ENCODE measurements at regions not wholly inside any gene's neighbourhood (a gene's known extent, or its start where the extent isn't known, plus 50 kb on each side); places are given as distances from the start of the nearest gene placed in this dataset.
"Not testable (repeated sequence)": the region's sequence is repeated elsewhere in the genome, so short reads cannot be mapped to it uniquely, and the experiment has no call there.

DNA sequence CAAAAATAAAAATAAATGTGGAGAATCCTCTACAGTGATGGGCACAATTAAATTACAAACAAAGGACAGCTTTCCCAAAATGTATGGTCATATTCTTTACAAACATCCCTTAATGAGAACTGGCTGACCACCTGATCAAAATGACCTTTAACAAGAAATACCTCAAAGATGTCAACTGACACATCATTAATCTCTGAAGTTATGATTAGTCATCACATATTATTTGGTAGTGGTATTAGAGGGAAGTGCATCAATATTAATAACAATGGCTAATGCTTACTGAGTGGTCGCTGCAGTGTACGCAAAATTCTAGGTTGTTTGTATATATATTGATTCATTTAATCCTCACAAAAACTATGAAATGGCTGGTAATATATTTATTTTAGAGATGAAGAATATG is 340.6 kb downstream of the GJA1 start:
- no peak for DNase-seq

DNA sequence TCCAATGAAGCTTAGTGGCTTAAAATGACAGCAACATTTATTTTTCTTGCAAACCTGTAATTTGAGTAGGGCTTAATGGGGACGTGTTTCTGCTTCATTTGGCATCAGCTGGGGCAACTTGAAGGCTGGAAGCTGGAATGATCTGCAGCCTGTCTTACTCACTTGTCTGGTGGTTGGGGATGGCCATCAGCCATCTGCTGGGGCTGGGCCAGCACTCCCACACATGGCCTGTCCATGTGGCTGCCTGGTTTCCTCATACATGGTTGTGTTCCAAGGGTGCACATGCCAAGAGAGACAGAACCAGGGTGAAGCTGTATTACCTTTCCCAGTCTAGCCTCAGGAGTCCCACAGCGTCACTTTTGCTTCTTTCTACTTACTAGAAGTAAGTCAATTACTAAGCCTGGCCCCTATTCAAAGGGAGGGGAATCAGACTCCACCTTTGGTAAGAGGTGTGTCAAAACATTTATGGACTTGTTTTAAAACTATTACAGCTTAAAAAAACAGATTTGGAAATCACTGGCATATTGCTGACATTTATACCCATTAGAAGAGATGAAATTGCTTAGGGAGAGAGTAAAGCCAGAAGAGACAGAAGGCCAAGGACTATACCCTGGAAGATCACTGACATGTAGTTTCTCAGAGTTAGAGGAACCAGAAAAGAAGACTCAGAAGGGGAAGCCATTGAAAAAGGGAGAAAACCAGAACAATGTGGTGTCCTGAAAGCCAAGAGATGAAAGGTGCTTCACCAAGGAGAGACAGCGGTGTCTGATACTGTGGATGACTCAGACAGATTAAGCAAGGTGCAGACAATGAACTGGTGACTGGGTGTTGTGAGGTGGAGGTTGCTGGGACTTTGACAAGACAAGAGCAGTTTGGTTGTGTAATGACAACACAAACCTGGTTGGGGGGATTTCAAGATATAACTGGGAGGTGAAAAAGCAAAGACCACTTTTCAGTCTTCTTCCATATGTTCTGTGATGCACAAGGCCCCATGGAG is 345.2 kb downstream of the GJA1 start:
- no peak for DNase-seq

DNA sequence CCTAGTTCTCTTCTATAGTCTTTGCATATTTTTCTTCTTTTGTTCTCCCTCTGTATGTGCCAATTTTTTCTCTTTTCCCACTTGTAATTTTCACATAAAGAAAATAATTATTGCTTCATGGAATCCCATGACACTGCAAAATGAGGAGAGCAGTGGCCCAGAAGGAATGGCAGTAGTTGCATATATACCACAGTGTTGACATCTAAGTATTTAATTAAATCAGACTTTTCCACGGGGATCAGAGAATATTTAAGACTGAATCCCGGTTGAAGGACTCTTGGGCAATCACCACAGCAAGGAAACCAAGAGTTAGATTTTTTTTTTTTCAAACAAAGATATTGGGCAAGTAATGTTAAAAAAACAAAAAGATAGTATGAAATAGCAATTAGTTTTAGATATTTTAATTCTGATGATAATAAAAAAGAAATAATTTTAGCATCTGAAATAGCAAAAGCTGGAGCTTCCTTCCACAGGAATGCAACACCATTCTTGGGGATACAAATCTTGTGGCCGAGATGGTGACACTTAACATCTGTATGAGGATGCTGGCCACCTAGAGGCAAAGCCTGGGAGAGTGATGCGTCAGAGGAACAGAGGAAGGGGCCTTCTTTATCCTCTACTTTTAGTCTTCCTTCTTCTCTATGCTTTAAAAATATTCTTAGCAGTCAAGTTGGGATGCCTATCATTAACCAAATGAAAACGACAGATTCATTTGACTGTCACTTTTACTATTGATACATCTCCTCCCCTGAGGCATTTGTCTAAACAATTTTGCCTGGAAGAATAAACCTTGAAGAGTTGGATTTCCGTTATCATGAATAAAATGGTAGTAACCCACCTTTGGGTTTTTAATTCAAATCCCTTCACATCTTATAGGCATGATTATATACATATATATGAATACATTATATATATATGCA is 356.2 kb downstream of the GJA1 start:
- DNase-seq: no peak

DNA sequence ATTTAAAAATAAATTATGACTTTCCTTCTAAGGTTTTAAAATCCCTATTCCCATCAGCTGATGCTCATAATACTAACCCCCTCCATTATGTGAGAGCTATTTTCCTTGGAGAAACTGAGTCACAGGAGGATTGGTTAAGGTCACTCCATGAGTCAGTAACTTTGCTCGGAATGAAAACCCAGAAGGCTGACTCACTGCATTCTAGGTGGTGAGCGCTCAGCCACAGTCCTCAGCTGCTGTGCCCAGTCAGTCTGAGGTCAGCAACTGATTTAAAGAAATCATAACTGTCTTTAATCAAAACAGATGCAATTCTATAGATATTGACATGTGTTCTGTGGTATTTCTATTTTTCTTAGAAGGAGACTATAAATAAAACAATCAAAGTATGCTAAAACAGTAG is 359.2 kb downstream of the GJA1 start:
- DNase-seq: no peak

- DNase-seq: not testable (repeated sequence)
These were observed 362.2 kb downstream of the GJA1 start for GRCh38 chr6:121797598-121797997.

DNA sequence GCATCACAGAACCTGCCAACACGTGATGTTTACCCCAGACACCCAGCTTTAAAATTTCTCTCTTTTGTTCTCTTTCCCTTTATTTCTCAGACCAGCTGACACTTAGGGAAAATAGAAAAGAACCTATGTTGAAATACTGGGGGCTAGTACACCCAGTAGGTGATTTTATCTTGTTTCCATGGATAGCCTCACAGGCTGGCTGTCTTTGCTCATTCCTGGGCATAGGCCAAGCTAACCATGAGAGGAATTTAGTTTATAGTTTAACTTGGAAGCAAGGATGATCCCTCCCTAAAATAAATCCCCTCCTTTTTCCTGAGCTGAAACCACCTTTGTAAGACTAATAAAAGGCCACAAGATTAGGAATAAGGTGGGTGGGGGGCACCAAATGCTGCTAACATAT is 362.7 kb downstream of the GJA1 start:
- DNase-seq: not testable (repeated sequence)

DNA sequence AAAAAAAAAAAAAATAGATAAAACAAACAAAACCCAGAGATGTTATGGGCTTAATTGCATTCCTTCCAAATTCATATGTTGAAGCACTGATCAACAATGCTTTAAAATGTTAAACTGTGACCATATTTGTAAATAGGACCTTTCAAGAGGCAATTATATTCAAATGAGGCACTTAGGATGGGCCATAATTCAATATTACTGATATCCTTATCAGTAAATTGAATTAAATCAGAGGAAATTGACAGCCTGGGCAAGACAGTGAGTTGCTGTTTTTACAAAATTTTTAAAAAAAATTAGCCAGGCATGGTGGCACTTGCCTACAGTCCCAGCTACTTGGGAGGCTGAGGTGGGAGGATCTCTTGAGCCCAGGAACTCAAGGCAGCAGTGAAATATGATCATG is 364.1 kb downstream of the GJA1 start:
- no peak for DNase-seq

- no peak for DNase-seq
These were observed 364.6 kb downstream of the GJA1 start for GRCh38 chr6:121800047-121800446.

DNA sequence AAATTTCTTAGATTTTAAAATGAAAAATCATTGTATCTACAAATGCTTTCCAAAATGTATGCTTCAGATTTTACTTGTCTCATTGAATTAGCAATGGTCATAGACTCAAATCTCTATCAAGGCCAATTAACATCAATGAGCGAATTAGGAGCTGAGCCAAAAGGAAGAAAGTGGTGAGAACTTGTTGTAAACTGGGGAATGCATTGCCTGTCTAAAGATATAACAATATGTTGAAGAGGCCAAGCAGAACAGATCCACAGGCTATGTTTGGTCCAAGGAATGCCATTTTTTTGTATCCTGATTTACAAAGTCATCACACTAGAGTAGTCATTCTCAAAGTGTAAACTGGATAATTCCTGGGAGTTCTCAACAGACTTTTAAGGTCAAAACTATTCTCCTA is 370.7 kb downstream of the GJA1 start:
- DNase-seq: no peak

DNA sequence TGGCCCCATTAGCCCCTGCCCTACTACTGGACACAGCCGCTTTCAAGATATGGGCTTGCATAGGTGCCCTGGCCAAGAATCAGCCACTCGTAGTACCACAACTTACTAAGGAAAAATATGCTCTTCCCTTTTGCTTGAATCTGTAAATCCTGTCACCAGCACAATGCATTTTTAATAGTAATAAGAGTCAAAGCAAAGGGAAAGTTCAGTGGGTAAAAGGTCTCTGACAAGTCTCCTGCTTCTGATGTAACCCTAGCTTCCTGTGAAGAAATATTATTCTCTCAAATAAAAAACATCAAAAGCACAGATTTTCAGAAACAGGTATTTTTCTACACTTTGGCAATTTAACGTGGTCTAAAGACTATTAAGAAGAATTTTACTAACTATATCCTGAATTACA is 373.8 kb downstream of the GJA1 start:
- no peak for DNase-seq

DNA sequence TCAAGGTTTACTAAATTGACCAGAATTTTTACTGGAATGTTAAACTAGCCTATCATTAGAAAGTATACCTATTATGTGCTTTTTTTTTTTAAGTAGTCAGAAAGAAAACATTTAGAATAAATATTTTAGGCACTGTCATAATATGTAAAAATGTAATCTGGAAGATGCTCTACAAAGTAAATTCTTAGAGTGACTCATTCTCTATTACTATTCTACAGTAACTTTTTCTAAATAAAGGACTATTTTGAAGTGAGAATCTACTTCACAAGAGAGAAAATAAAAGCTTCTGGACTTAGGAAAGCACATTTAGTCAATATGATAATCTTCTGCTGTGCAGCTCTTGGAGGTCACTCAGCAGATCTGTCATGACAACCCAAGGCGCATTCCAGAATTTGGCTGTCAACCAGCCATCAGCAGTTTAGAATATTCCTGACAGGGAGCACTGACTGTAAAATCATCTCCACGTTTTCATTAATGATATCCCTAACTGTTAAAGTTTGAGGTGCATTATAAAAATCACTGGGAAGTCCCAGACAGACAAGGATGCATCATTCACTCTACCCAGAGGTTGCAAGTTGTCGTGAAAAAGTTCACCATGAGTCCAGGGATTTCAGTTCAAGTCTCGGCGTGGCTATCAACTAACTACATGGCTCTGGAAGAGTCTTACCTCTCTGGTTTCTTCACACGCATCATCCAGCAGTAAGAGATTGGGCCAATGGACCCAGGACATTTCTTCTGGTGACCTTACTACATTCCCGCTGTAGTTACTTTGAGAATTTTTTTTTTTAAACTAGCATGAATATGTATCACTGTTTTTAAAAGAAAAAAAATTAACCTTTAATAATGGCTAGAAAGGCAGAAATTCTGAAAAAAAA is 374.9 kb downstream of the GJA1 start:
- DNase-seq: no peak

- no peak for DNase-seq
These were observed 375.7 kb downstream of the GJA1 start for GRCh38 chr6:121811106-121811505.

GRCh38 chr6:121816361-121816760 is 380.9 kb downstream of the GJA1 start:
- DNase-seq: no peak

DNA sequence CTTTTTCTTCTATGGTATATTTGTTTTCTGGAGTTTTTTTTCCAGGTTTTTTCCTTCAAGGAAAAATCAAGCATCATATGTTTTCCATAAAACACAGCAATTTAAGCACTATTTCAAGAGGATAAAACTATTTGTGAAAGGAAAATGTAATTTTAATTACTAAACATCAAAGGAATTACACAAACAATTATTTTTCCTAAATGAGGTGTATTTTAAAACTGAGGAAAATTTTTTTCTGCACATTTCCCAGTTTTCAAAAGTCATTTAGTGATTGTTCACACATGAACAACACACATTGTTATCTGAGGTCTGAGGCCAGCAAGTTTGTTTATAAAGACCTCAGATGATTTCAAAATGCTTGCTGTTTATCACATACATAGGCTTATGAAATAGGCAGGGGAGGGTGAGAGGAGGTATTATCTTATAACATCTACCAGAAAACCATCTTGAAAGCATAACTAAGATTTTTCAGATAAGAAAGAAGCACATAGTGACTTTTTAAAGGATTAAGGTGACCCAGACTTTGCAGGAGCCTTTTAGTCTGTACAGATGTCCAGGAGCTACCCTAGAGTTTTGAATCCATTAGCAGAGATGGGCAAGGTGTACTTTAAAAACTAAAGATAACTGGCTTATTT is 381.6 kb downstream of the GJA1 start:
- DNase-seq: no peak

DNA sequence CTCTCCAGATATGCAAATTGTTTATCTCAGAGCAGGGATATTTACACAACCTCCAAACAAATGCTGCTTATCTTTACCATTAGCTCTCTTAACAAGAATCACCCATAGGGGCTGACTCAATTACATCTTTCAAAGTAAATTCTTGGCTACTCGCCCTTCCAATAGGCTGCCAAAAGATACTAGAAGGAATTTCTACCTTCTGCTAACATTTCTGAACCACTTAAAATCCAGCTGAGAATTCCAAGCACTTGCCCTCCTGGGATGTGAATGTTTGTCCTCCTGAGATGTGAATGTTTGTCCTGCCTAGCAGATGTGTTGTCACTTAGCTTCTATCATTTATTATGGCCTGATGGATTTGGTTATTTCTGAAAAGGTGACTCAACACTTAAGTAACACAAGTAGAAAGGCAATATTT is 388.0 kb downstream of the GJA1 start:
- no peak for DNase-seq

GRCh38 chr6:121826156-121826810 is 390.8 kb downstream of the GJA1 start:
- DNase-seq: no peak

DNA sequence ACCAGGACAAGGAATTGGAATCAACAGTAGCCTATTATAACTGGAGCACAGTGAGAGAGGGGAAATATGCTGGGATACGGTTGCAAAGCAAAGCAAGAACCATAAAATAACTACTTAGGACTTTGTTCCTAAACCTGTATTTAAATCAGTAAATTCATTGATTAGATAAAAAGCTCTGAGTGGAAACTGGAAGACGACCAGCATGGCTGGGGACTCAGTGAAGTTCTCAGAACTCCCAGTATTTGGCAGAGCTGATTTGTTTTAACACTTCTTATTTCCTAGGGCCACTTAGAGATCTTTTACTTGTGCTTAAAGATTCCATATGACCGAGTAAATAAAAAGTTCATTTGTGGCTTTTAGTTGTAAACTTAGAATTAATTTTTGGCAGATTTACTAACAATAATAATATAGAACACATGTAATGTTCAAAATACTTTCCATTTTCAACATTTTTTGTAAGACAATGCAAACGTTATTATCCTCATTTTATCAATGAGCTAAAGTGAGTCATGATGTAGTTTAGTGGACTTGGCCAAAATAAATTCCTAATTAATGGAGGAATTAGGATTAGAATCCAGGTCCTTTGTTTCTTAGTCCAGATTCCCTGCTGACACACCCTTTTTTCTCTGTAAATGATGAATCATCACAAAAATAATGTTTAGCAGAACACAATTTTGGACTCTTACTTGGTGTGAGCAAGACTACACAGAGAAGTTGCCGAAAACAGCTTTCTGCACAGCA is 392.9 kb downstream of the GJA1 start:
- DNase-seq: no peak

DNA sequence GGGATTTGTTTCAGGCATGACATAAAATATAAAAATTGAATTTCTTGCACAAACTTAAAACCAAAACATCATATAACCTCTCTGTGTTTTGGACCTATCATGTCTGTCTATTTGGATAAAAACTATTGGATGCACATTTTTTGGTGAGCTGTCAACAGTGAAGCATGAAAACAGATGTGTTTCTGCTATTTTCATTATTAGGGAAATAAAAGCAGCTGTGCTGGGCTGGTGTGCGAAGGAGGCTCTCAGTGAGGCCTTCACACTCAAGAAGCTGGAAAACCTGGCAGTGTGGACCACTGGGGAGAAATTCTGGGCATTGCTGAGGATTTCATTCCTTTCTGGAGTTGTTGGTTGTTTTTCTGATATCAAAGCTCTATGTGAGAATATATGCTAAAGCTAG is 395.3 kb downstream of the GJA1 start:
- no peak for DNase-seq

- DNase-seq: no peak
These were observed 400.2 kb downstream of the GJA1 start for GRCh38 chr6:121835662-121836061.

- no peak for DNase-seq
These were observed 402.2 kb downstream of the GJA1 start for GRCh38 chr6:121837545-121838229.
